GM12874 (cell line): ENCODE measurements at regions not wholly inside any gene's neighbourhood (a gene's known extent, or its start where the extent isn't known, plus 50 kb on each side); places are given as distances from the start of the nearest gene placed in this dataset.

Experiments
- TF ChIP-seq, protein P1 (sequence below): IDR thresholded peaks from 2 replicates; pipeline ENCODE4 v1.5.1; 2011; ENCODE audit warnings: low read depth, mild to moderate bottlenecking, control low read depth, low read length, moderate library complexity; ENCODE audit not compliant: insufficient read depth

DNA sequence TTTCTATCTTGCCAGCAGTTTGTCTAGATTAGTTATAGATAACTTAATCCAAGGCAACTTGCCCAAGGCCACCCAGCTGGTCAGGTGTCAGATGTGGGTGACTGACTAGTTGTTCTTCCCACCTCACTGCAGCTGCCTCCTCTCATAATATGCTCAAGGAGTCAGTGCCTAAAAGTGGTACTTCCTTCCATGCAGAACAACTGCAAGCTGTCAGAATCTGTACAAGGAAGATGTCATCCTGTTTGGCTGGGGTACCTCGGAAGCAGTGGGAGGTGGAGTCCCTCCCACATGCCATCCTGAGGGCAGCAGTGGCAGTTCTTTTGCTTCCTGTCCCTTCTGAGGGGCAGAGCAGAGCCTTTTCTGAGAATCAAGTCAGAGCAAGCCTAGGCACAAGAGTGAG is 193.2 kb upstream of the RFC3 start:
- TF ChIP-seq, protein P1, sequence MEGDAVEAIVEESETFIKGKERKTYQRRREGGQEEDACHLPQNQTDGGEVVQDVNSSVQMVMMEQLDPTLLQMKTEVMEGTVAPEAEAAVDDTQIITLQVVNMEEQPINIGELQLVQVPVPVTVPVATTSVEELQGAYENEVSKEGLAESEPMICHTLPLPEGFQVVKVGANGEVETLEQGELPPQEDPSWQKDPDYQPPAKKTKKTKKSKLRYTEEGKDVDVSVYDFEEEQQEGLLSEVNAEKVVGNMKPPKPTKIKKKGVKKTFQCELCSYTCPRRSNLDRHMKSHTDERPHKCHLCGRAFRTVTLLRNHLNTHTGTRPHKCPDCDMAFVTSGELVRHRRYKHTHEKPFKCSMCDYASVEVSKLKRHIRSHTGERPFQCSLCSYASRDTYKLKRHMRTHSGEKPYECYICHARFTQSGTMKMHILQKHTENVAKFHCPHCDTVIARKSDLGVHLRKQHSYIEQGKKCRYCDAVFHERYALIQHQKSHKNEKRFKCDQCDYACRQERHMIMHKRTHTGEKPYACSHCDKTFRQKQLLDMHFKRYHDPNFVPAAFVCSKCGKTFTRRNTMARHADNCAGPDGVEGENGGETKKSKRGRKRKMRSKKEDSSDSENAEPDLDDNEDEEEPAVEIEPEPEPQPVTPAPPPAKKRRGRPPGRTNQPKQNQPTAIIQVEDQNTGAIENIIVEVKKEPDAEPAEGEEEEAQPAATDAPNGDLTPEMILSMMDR: no peak

DNA sequence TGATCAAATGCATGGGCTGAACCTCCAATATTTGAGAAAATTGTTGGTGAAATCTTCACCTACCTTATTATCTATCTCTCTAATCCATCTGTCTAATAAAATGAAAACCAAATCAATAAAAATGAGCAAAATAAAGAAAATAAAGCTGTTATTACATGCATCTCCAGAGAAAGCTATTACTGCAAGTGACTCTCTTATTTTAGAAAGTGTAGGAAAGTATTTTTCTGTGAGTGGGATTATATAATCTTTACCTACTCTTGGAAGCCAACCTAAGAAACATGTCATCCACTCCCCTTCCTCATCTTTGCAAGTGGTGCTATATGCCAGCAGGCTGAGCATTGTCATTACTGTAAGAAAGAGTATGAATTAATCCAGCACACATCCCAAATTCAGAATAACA is 191.5 kb upstream of the RFC3 start:
- TF ChIP-seq, protein P1: no peak

DNA sequence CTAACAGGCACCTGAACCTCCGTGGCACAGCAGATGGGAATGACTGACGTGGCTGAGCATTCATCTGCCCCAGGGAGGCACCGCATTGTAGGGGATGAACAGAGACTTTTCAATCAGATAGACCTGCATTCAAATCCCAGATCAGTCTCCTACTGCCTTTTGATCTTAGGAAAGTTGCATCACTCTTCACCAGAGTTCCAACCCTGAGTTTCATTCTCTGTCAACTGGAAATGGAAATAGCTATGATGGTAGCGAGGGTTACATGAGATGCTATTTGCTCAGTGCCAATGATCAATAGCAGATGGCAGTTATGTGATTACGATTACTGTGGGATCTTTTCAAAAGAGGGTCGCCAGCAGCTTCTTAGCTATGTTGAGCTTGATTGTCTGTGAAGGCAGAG is 189.3 kb upstream of the RFC3 start:
- TF ChIP-seq, protein P1: no peak

DNA sequence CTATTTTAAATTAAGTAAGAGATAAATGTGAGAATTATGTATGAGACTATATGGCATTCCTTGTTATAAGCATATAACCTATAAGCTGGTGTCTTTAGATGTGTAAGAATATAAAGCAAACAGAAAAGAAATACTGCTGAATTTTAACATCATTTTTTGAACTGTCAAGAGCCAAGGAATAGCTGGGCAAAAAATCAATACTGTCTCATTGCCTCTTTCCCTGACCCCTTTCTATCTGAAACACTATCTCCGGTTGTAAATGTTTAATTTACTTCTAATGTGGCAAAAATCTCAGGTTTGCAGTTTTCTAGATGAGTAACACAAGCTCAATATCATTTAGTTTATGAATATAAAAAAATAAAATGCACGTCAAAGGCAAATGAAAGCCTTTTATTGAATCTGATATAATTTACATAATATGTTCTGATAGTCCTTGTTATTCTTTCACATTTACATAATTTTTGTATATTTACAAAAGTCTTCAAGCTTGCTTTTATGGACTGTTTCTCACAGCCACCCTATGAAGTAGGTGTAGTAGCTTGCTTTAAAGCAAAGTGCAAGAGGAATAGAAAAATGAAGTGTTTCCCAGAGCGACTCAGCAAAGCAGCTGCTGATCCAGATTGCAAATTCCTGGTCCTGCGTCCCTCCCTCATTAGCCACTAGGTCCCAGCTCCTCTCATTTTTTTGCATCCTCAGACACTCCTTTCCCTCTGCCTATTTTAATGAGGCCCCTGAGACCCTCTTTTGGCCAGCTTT is 188.2 kb upstream of the RFC3 start:
- TF ChIP-seq, protein P1: no peak

DNA sequence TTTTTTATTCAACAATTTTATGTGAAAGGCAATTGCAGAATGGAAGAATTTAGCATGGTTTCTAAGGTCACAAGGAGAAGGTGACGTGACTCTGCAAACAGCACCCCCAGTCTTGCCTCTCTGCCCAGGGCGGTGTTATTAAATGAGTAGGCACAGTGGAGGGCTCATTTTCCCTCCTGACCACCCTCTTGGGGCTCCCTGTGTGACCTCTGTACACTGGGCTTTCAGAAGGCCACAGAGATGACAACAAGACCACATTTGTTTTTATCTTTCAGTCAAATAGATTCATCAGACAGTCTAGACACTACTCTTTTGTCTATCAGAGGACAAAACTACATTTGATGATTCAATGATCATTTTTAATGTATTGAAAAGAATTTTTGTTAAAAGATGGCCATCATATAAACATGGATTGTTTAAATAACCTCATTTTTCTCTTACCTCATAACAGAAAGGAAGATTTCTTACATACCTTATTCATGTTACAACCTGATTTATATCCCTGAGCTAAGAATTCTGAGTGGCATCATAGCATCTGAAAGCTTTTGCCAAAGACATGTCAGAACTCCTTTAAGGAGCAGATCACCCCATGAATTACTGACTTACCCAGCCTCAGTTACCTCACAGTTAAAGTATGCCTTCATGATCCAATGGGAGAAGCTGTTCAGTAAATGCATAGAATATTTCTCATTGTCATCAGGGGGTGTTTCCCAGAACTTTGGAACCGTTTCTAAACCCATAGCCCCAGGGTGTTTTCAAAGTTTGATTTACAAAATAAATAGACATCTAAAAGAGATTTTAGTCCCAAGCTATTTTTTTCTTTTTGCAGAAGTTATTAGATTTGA is 184.0 kb upstream of the RFC3 start:
- TF ChIP-seq, protein P1: no peak

DNA sequence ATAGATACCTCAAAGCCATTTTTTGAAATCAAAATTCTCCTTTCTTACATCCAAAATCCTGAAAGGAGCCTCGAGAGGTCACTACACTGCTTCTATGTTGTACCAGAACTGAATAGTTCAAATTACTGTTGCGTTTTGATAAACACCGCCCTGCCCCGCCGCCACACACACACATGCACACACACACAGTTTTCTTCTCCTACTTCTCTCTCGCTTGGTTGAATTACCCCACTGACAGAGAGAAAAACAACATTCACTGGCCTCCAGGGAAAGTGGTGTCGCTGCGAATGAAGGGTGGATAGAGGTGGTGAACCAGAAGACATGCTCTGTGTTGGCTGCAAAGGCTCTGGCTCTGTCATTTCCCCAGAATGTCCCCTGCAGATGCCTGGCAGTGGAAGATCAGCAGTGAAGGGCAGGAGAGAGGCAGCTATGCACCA is 183.4 kb upstream of the RFC3 start:
- TF ChIP-seq, protein P1: no peak

DNA sequence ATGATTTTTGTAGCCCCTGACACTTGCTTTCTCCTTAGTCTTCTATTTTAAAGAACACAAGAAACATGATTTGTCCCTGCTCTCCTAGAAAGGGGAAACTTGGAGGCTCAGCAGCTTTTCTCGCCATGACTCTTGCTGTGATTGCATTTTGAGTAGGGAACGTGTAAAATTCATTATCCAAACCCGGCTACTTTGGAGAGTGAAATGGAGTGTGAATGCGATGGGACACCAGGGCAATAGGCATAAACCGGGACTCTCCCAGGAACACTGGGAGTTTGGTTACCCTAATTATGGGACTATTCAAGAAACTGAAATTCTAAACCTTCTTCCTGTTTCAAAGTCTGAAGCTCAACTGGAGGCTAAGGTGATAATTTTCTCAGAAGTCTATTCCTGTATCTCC is 181.7 kb upstream of the RFC3 start:
- TF ChIP-seq, protein P1: no peak
